SK-N-SH (cell line): ENCODE measurements at regions not wholly inside any gene's neighbourhood (a gene's known extent, or its start where the extent isn't known, plus 50 kb on each side); places are given as distances from the start of the nearest gene placed in this dataset.

Experiments
- CTCF ChIA-PET: fragments of 300-600, 350-600 bp; formaldehyde crosslinking; extraction: SDS; loops from one replicate; lab custom pipeline; 2021; lab: Yijun Ruan, JAX
- POLR2A ChIA-PET: fragments of 350-600 bp; sonication (Branson Sonifier 250); formaldehyde crosslinking; extraction: SDS; loops from one replicate; lab custom pipeline; 2020; ENCODE audit warnings: antibody characterized with exemption, inconsistent platforms; lab: Yijun Ruan, JAX
- DNase-seq: peaks from one replicate; pipeline ENCODE4 v3.0.0; 2012
- H2AFZ ChIP-seq: fragments of 200-600 bp; sonication (generic); 2 replicates; pipeline ENCODE4 v1.8.1; 2016; ENCODE audit warnings: antibody characterized with exemption, mild to moderate bottlenecking, low read depth
- H3F3A ChIP-seq: fragments of 200-600 bp; sonication (generic); replicated peaks from 2 replicates; pipeline ENCODE3; 2016; ENCODE audit warnings: antibody characterized with exemption, mild to moderate bottlenecking; ENCODE audit not compliant: insufficient read depth
- H3K27ac ChIP-seq, 2 experiments: fragments of 200-500 bp in 1 of 2; fragments of 200-600 bp in 1 of 2; sonication (Bioruptor generic) in 1 of 2; sonication (generic), shearing (Covaris generic) in 1 of 2; 2 replicates each; pipeline versions ENCODE4 v1.5.1 to v1.6.1; 2014 to 2016; ENCODE audit warnings: low read depth in 2 of 2, inconsistent platforms in 1 of 2, low read length in 1 of 2, mild to moderate bottlenecking in 1 of 2, mixed read lengths in 1 of 2
- H3K27me3 ChIP-seq: fragments of 200-600 bp; sonication (generic), shearing (Covaris generic); 2 replicates; pipeline ENCODE4 v1.6.1; 2016; ENCODE audit warnings: mixed run types; ENCODE audit not compliant: insufficient read depth
- H3K36me3 ChIP-seq, 2 experiments: fragments of 200-500 bp in 1 of 2; fragments of 200-600 bp in 1 of 2; sonication (Bioruptor generic) in 1 of 2; sonication (generic) in 1 of 2; replicated peaks in 1 of 2; 2 replicates each; pipeline versions ENCODE3 to v1.5.1; 2014 to 2016; ENCODE audit warnings: low read length in 1 of 2, mild to moderate bottlenecking in 1 of 2; ENCODE audit not compliant: insufficient read depth in 2 of 2, control insufficient read depth in 1 of 2
- H3K4me1 ChIP-seq, 2 experiments: fragments of 200-500 bp in 1 of 2; fragments of 200-600 bp in 1 of 2; sonication (Bioruptor generic) in 1 of 2; sonication (generic), shearing (Covaris generic) in 1 of 2; 2 replicates each; pipeline versions ENCODE4 v1.5.1 to v1.6.1; 2014 to 2016; ENCODE audit warnings: low read depth in 1 of 2, low read length in 1 of 2, mixed run types in 1 of 2; ENCODE audit not compliant: insufficient read depth in 2 of 2, control insufficient read depth in 1 of 2
- H3K4me2 ChIP-seq: fragments of 200-600 bp; sonication (generic), shearing (Covaris generic); 2 replicates; pipeline ENCODE4 v1.6.1; 2017; ENCODE audit warnings: mixed run types
- H3K4me3 ChIP-seq, 2 experiments: fragments of 200-500 bp in 1 of 2; fragments of 200-600 bp in 1 of 2; sonication (Bioruptor generic) in 1 of 2; sonication (generic), shearing (Covaris generic) in 1 of 2; 2 replicates each; pipeline versions ENCODE4 v1.5.1 to v1.8.1; 2014 to 2016; ENCODE audit warnings: low read depth in 2 of 2, inconsistent platforms in 1 of 2, low read length in 1 of 2, mild to moderate bottlenecking in 1 of 2, mixed read lengths in 1 of 2, moderate library complexity in 1 of 2
- H3K79me2 ChIP-seq: fragments of 200-600 bp; sonication (generic); 2 replicates; pipeline ENCODE4 v1.8.1; 2017; ENCODE audit warnings: mild to moderate bottlenecking; ENCODE audit not compliant: insufficient read depth
- H3K9ac ChIP-seq: fragments of 200-600 bp; sonication (generic); 2 replicates; pipeline ENCODE4 v1.6.1; 2017; ENCODE audit warnings: mixed run types
- H3K9me2 ChIP-seq: fragments of 200-600 bp; sonication (generic); 2 replicates; pipeline ENCODE4 v1.6.1; 2017; ENCODE audit warnings: mixed run types
- H3K9me3 ChIP-seq: fragments of 200-600 bp; sonication (generic); 2 replicates; pipeline ENCODE4 v1.6.1; 2017; ENCODE audit warnings: mixed run types, mild to moderate bottlenecking, moderate library complexity
- H4K20me1 ChIP-seq: fragments of 200-600 bp; sonication (generic); 2 replicates; pipeline ENCODE4 v1.6.1; 2017; ENCODE audit warnings: mild to moderate bottlenecking, mixed run types; ENCODE audit not compliant: insufficient read depth
- ELF1 ChIP-seq: IDR thresholded peaks from 2 replicates; pipeline ENCODE4 v1.4.0; 2012
- FOSL2 ChIP-seq: IDR thresholded peaks from 2 replicates; pipeline ENCODE4 v1.4.0; 2012; ENCODE audit warnings: low read depth, mild to moderate bottlenecking, moderate library complexity, borderline replicate concordance
- FOXJ3 ChIP-seq: sonication (generic); formaldehyde crosslinking; IDR thresholded peaks from 2 replicates; pipeline ENCODE4 v1.5.1; 2020; ENCODE audit warnings: mild to moderate bottlenecking, missing genetic modification reagents
- FOXM1 ChIP-seq: IDR thresholded peaks from 2 replicates; pipeline ENCODE4 v1.4.0; 2012; ENCODE audit warnings: low read depth, mild to moderate bottlenecking
- JUND ChIP-seq: IDR thresholded peaks from 2 replicates; pipeline ENCODE4 v1.4.0; 2012
- MEF2A ChIP-seq: IDR thresholded peaks from 2 replicates; pipeline ENCODE4 v1.4.0; 2012; ENCODE audit warnings: low read depth, borderline replicate concordance
- MXI1 ChIP-seq: IDR thresholded peaks from 2 replicates; pipeline ENCODE4 v1.6.1; 2012; ENCODE audit warnings: mild to moderate bottlenecking, low read depth, low read length, improper control_type of control experiment
- NFIC ChIP-seq: IDR thresholded peaks from 2 replicates; pipeline ENCODE4 v1.4.0; 2012; ENCODE audit warnings: borderline replicate concordance
- REST ChIP-seq: IDR thresholded peaks from 2 replicates; pipeline ENCODE4 v1.6.1; 2012; ENCODE audit warnings: mild to moderate bottlenecking, low read depth, low read length, moderate library complexity
- SIN3A ChIP-seq: IDR thresholded peaks from 2 replicates; pipeline ENCODE4 v1.6.1; 2012; ENCODE audit warnings: low read depth, mild to moderate bottlenecking, low read length, moderate library complexity, borderline replicate concordance
- TCF12 ChIP-seq: IDR thresholded peaks from 2 replicates; pipeline ENCODE4 v1.4.0; 2012
- YY1 ChIP-seq: IDR thresholded peaks from 2 replicates; pipeline ENCODE4 v1.4.0; 2012; ENCODE audit warnings: low read depth, mild to moderate bottlenecking
- WGBS: methylation state at CpG from one replicate; pipeline ENCODE4 v1.1.6; 2017; ENCODE audit warnings: low lambda C conversion rate; 5-methylcytosine and 5-hydroxymethylcytosine counted together
- TF ChIP-seq, protein P1 (sequence below): IDR thresholded peaks from 2 replicates; pipeline ENCODE4 v1.4.0; 2012; ENCODE audit warnings: low read depth, borderline replicate concordance
- TF ChIP-seq, protein P2 (sequence below): fragments of 150-350 bp; IDR thresholded peaks from 2 replicates; pipeline ENCODE4 v1.6.1; 2017; ENCODE audit warnings: antibody characterized with exemption, low read length, low read depth, borderline replicate concordance

- ChIA-PET POLR2A (no interaction called here), CTCF (no interaction called here)
- H3K4me3 ChIP-seq: no peak overlapping the region
- no peaks in the 10 kb centered on the region for H3F3A ChIP-seq
- H3K9me2 ChIP-seq: no peaks in the 10 kb centered on the region
- no peaks in the 10 kb centered on the region for H4K20me1 ChIP-seq
- no peak overlapping the region for H3K4me2 ChIP-seq
- 22% methylated on average over 2 of the region's 2 CpGs for WGBS
- H2AFZ ChIP-seq: no peak overlapping the region
- H3K27me3 ChIP-seq: no peaks in the 10 kb centered on the region
- no peaks in the 10 kb centered on the region for H3K36me3 ChIP-seq
- H3K27ac ChIP-seq: no peak overlapping the region
- no peak for DNase-seq
- TF ChIP-seq TCF12 (no peak), MXI1 (no peak), NFIC (no peak), FOXJ3 (CRISPR knock-in tag) (no peak), MEF2A (no peak), ELF1 (no peak), JUND (no peak), YY1 (no peak), FOSL2 (no peak), FOXM1 (no peak), SIN3A (no peak), REST (no peak)
- TF ChIP-seq, protein P1, sequence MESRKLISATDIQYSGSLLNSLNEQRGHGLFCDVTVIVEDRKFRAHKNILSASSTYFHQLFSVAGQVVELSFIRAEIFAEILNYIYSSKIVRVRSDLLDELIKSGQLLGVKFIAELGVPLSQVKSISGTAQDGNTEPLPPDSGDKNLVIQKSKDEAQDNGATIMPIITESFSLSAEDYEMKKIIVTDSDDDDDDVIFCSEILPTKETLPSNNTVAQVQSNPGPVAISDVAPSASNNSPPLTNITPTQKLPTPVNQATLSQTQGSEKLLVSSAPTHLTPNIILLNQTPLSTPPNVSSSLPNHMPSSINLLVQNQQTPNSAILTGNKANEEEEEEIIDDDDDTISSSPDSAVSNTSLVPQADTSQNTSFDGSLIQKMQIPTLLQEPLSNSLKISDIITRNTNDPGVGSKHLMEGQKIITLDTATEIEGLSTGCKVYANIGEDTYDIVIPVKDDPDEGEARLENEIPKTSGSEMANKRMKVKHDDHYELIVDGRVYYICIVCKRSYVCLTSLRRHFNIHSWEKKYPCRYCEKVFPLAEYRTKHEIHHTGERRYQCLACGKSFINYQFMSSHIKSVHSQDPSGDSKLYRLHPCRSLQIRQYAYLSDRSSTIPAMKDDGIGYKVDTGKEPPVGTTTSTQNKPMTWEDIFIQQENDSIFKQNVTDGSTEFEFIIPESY: no peak
- TF ChIP-seq, protein P2, sequence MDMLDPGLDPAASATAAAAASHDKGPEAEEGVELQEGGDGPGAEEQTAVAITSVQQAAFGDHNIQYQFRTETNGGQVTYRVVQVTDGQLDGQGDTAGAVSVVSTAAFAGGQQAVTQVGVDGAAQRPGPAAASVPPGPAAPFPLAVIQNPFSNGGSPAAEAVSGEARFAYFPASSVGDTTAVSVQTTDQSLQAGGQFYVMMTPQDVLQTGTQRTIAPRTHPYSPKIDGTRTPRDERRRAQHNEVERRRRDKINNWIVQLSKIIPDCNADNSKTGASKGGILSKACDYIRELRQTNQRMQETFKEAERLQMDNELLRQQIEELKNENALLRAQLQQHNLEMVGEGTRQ: no peak
- H3K9ac ChIP-seq: no peak overlapping the region
- no peaks in the 10 kb centered on the region for H3K79me2 ChIP-seq
- no peaks in the 10 kb centered on the region for H3K9me3 ChIP-seq
- H3K4me1 ChIP-seq: no peaks in the 10 kb centered on the region; a peak in 1 of 4 replicates
Observed at GRCh38 chr2:126953483-126953882, 54.8 kb downstream of the TEX51 start.
